Activated CD4-positive, alpha-beta T cell treated with anti-CD3 and anti-CD28 coated beads, Interleukin-2, Interleukin-6, amounts not matched to agents 100 ng/mL and 50 ng/mL, durations not matched to agents 16 hours and 8 hours (primary cell): ENCODE measurements at regions not wholly inside any gene's neighbourhood (a gene's known extent, or its start where the extent isn't known, plus 50 kb on each side); places are given as distances from the start of the nearest gene placed in this dataset.
A peak's percentile ranks its signal among the peaks of the same experiment; 100 is the strongest.

Experiments
- DNase-seq: peaks from one replicate; pipeline ENCODE4 v3.0.0-alpha.2; 2020

DNA sequence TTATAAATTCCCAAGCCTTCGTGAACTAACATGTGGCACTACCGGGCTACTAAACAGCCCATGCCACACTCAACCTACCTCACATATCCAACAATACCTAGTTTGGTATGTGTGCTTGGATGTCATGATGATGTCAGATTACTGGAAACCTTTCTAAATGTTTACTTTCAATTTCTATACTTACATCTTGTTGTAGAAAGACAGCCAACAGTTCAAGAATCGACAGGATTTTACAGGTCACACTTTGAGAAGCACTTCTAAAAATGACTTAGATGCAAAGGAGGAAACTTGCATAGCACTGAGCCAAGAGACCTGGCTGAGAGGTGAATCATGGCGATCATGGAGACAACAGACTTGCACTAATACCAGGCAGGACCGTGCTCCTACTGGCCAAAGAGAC, 209.9 kb downstream of the COL4A1 start:
- no peak for DNase-seq

GRCh38 chr13:110092831-110093247, 214.1 kb downstream of the COL4A1 start:
- no peak for DNase-seq

DNA sequence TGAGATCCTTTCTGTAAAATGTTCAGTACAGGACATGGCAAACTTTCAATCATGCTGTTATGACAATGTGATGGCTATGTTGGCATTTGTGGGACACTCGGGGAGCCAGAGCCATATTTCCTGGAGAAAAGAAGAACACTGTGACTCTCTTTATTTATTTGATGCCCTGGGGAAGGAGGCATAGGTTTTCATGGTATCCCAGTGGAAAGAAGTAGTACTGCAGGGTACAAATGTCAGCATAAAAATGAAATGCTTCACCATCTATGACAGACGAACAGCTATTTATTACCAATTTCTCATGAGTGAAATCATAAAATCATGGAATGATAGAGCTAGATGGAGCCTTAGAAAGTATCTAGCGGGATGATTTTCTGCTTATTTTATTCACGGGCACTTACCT, 217.1 kb downstream of the COL4A1 start:
- no peak for DNase-seq

- no peak for DNase-seq
Observed at GRCh38 chr13:110089100-110089499, 217.9 kb downstream of the COL4A1 start.

- DNase-seq: no peak
Observed at GRCh38 chr13:110073982-110074381, 233.0 kb downstream of the COL4A1 start.

- DNase-seq: no peak
Observed at GRCh38 chr13:110070511-110071120, 236.3 kb downstream of the COL4A1 start.

DNA sequence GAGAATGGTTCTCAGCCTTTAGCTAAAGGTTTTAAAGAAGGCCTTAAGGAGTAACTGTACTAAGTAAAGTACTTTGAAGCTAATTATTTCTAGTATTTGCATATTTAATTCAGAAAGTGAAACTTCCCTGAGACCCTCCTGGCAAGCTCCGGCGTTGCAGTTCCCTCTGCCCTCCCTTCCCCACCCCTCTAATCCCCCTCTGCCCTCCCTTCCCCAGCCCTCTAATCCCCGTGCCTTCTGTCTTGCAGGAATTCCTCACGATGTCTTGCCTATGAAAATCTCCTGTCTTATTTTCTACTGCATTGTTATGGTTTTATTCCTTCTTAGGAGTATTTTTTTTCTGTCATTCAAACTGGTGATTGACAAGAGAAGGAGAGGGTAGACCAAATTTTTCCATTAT, 236.9 kb downstream of the COL4A1 start:
- DNase-seq: no peak

DNA sequence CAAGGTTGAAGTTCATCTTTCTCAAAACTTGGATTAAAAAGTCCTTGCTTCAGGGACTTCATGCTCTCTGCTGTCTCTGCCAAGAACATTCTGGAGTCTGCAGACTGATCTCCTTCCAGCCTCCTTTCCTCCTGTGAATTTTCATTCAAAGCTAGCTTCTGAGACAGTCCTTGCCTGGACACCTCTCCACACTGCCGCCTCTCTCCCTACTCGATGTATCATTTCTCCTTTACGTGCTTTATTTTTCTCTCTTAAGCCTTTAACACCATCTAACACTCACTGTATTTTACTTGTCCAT, 238.8 kb downstream of the COL4A1 start:
- no peak for DNase-seq

DNA sequence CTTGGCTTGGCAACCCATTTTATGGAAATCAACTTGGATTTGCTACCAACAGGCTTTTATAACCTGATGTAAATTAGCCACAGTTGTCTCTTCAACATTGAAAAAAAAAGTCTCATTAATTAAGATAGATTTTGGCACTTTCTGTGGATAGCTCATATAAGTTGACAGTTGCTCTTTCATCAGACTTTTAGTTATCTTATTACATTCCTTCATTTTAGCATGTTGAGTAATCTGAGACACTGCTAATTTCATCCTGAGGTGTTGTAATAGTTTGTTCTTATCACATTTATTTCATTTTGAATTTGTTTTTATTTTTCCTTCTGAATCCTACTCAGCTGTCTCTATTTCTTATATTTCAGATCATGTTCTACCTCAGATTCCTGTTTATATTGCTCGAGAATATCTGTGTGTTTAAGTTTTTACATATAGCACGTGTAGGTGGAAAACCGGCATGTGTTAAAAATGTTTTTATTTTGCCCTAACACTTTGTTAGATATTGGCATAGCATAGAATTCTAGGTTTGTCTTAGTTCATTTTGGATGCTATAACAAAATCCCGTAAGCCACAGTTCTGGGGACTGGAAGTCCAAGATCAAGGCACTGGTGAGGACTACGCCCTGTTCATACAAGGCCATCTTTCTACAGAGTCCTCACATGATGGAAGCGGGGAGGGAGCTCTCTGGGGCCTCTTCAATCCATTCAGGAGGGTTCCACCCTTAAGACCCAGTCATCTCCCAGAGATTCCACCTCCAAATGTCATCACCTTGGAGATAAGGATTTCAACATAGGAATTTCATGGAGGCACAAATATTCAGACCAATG, 239.4 kb downstream of the COL4A1 start:
- DNase-seq: no peak

- DNase-seq: no peak
Observed at GRCh38 chr13:110065780-110066179, 241.2 kb downstream of the COL4A1 start.

- DNase-seq: no peak
Observed at GRCh38 chr13:110063490-110064421, 243.2 kb downstream of the COL4A1 start.

GRCh38 chr13:110062777-110063442, 244.0 kb downstream of the COL4A1 start:
- DNase-seq: no peak

DNA sequence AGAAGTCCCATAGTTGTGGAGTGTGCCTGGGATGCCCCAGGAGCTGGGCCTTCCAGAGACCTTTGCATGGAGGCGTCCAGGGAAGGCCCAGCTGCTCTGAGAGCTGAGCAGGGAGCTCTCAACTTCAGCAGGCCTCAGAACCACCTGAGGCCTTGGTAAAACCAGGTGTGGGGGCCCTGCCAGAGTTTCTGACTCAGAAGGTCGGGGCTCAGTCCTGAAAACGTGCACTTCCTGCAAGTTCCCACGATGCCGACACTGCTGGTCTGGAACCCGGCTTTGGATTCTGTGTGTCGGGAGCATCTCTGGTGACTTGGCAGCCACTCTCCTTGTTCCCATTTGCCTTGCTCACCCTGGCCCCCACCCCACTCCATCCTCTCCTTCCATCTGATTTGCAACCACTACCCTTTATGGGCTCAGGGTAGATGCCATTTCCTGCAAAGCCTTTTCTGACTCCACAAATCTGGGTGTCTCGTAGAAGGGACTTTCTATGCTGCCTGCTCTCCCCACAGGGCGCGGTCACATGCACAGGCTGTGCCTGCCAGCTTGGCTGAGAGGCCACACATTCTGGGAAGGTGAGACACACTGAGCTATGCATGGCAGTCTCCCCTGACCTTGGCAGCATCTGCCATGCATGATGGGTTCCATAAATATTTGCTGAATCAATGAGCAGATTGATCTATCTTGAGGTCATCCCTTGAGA, 244.7 kb downstream of the COL4A1 start:
- DNase-seq: no peak

- no peak for DNase-seq
Observed at GRCh38 chr13:110061270-110061669, 245.7 kb downstream of the COL4A1 start.

GRCh38 chr13:110057052-110057451, 249.9 kb downstream of the COL4A1 start:
- no peak for DNase-seq

DNA sequence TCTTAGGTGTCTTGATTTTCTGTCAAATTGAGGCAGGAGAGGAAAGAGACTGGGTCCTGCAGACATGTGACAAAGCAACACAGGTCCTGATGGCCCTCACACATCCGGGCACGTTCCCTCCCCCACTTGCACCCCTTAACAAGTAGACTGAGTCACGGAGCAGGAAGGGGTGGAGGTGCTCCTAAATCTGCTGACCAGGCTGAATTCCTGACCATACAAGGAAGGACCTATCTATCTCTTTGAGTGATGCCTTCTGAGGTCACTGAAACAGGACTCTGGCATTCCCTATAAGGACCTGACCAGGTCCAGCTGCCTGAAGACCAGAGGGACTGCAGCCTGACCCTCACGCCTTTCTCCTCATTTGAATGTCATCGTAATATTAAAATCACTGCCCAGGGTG, 250.3 kb downstream of the COL4A1 start:
- DNase-seq: no peak

DNA sequence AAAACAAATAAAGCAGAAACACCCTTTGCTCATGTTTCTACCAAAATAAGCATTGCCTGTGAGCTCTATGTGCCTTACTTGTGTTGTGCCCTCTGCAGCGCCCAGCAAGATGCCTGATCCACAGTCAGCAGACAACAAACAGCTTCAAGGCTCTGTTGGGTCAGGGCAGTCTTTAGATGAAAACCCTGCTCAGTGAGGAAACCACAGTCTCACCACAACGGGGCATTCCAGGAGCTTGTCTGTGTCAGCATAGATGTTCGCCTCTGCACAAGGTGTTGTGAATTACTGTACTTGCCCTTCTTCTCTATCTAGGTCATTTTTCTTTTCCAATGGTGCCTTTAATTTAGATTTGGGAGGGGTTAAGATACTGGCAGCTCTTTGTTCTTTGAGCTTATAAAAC, 251.9 kb downstream of the COL4A1 start:
- DNase-seq: peak; percentile 26

DNA sequence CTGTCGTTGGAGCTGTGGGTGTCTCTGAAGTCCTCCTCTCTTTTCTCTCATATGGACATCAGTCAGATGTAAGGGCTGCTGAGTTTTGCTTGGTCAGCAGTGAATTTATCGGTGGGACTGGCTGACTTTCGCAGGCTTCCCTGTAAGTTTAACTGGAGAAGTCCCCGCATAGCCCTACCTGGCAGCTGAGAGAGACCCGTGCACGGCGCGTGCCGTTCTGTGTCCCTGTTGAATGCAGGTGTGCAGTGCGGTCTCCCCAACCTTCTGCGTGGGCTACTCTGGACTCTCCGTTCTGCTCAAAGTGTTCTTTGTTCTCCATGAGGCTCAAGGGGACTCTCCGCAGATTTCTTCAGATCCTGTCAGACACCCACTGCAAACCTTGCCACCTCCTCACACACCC, 252.9 kb downstream of the COL4A1 start:
- DNase-seq: no peak

GRCh38 chr13:110047496-110047895, 259.5 kb downstream of the COL4A1 start:
- DNase-seq: no peak

- no peak for DNase-seq
Observed at GRCh38 chr13:110046811-110047210, 260.1 kb downstream of the COL4A1 start.

DNA sequence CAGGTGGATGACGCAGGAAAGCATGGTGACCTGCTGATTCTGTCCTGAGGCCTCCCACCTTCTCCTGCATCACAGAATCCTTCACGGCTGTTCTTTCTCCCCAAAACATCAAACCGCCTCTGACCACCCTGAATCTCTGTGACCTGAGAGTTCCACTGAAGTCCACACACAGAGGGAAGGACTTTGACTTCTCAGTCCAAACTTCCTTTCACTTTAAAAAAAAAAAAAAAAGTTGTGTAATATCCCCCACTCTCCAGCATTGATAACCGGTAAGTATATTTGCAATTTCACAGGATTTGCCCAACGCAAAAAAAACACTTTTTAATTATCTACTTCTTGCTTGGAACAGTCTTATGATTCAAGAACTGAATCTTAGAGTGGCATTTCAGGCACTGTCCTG, 259.5 kb upstream of the IRS2 start:
- DNase-seq: no peak

DNA sequence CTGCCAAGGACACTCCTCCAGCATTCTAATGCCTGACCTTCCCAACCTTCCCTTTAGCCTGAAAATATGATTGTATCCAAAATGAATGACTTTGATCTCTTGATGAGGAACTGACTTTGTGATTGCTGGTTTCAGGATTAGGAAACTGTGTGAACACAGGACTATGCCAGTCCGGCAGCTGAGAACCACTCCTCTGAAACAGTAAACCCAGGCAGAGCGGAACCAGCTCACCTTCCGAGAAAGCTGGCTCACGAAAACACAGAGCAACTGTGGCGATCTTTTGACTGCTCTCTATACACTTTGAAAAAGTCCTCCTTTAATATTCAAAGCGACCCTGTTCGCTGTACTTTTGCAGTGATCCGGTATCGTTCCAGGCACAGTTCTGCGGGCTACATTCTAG, 258.8 kb upstream of the IRS2 start:
- DNase-seq: no peak
